CD1c-positive myeloid dendritic cell (primary cell): ENCODE measurements at regions not wholly inside any gene's neighbourhood (a gene's known extent, or its start where the extent isn't known, plus 50 kb on each side); places are given as distances from the start of the nearest gene placed in this dataset.
"Not testable (repeated sequence)": the region's sequence is repeated elsewhere in the genome, so short reads cannot be mapped to it uniquely, and the experiment has no call there.

ENCODE experiments used
- DNase-seq: peaks from one replicate; pipeline ENCODE4 v3.0.0-alpha.2; 2016; ENCODE audit errors: extremely low spot score

DNA sequence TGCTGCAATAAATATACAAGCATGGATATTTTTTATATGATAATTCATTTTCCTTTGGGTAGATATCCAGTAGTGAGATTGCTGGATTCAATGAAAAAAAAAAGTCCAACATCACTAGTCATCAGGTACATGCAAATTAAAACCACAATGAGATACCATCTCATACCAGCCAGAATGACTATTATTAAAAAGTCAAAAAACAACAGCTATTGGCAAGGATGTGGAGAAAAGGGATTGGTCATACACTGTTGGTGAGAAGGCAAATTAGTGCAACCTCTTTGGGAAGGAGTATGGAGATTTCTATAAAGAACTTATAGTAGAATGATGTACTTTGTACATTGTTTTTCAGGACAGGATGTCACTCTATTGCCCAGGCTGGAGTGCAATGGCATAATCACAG is 531.2 kb upstream of the MGAT4C start:
- DNase-seq = no peak

DNA sequence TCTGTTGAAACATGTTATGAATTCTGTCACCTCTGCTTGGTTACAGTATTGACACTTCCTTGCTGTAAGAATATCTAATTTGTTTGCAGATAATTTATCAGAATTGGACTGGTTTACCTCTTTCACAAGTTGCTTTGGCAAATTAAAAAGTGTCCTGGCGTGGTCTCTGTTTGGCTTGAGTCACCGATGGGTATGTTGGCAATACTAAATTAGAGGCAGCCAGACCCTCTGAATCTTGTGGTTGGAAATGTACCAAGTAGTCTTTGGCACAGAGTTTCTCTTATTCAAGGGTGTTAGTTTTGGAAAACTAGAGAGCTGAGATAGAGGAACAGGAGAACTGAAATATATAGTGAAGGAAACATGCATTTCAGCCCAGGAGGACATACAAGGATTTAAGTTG is 521.1 kb upstream of the MGAT4C start:
- no peak for DNase-seq

DNA sequence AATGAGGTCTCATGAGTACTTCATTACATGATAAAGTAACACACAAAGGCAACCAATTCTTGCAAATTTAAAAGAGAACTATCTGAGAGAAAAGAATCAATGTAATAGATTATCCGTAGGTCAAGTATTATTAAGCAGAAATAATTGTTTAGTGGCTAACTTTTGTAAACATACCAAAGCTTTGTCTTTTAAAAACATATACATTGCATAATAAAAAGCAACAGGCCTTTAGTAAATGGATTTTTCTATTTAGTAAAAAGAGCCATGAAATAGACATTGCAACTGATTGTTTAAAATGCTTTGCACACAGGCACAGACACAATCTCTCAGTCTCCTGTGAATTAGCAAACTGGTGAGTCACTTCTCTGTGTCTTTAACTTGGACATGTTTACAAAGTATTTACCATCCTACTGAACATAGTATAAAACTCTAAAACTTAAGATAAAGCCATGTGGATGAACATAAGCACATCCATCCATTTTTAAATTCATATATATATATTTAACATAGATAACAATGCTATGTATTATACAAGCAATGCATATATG is 518.7 kb upstream of the MGAT4C start:
- DNase-seq = no peak

DNA sequence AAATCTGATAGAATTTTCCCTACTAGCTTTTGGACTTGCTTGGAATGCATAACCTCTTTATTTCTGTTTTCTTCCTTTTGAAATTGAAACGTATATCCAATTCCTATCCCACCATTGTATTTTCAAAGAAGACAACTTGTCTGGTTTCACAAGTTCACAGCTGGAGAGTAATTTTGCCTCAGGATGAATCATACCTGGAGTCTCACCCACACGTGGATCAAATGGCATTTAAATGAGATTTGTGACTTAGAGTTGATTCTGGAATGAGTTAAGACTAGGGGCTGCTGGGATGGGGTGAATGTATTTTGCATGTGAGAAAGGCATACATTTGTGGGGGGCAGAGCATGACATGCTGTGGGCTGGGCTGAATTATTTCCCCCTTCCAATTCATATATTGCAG is 516.5 kb upstream of the MGAT4C start:
- DNase-seq = no peak

DNA sequence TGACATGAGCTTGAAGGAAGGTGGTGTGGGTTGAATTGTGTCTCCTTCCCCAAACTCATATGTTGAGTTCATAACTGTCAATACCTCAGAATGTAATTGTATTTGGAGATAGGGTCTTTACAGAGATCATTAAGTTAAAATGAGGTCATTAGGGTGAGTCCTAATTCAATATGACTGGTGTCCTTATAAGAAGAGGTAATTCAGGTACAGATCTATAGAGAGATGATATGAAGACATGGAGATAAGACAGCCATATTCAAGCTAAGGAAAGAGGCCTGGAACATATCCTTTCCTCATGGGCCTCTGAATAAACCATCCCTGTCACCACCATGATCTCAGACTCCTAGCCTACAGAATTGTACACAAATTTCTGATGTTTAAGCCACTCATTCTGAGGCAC is 514.7 kb upstream of the MGAT4C start:
- DNase-seq = no peak

DNA sequence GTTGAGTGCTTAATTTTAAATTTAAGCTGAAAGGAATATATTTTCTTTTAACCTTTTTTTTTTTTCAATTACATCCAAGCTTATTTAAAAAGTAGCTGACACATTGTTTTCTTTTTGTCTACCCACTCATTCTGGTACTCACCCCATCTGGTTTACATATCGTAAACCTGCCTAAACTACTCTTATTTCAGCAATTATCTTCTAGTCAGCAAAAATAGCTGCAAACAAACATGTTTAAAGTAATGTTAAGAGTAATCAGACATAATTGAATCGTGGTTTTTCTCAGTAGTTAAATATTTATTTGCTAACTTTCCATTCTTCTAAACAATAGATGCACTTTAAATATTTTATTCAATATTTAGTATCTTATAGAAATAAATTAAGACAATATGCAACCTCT is 492.7 kb upstream of the MGAT4C start:
- no peak for DNase-seq

DNA sequence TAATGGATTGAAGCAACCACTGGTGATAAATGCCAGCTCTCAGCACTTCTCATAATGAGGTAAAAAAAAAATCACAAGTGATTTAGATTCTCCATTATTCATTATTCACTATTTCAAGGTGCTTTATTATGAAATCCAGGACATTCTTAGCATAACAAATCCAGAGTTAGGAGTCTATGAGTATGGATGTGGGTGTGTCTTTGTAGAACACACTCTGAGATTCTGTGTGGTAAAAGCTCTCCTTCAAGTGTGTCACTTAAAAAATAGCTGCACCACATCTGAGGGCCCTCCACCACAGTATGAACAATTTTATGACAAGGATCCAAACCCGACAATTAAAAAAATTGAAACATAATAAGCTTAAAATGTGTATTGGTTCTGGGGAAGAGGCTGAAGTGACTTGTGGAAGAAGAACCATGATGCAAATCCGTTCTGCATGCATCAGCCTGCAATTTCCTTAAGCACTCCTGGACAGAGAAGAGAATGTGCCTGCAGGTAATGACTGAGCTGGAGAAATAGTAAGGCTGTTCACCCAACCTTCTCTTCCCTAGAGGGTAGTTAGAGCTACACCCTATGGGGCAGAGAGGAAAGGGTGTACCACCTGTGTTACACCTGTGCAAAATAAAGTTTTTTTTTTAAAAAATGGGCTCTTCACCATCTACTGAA is 488.5 kb upstream of the MGAT4C start:
- no peak for DNase-seq

DNA sequence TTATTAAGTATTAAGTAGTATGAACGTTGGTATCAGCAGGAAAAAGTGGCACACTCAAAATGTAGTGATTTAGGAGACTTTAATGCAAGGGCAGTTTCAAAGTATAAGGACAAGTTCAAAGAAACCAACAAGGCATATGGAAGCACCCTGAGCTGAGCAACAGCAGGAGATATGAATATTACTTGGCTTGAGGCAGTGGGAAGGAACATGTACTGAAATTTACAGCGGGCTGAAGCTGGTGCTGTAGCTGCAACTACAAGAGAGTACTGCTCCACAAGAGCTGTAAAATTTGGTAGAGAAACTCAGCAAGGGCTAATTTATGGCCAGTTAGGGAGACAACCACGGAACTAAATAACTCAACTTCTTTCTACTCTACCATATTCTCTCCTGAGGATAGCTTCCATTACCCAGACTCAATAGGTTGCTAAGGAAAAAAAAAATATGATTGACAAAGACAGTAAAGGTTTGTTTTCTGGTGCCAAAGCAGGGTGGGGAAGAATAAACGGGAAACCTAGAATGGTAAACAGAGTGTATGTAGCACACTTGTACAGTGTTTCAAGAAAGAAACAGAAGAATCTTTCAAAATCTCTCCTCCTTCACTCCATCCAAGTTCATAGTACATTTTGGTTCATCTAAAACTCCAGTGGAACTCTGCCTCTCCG is 487.8 kb upstream of the MGAT4C start:
- DNase-seq = no peak

DNA sequence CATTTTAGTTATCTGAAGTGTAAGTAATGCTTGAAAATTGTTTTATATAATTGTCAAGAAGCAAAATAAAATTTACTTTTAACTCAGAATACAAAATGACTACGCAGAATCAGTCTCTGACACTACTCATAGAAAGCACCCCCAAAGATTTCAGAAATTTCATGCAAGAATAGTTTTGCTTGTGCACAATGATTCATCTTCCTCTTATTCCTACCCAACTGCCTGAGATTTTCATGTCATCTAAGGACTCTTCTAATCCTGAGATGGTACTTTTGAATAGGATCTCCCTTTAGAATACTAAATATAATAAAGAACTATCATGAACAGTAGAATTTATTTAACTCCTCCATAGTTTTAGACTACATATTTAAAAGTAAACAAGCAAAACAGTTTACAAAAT is 485.3 kb upstream of the MGAT4C start:
- no peak for DNase-seq

DNA sequence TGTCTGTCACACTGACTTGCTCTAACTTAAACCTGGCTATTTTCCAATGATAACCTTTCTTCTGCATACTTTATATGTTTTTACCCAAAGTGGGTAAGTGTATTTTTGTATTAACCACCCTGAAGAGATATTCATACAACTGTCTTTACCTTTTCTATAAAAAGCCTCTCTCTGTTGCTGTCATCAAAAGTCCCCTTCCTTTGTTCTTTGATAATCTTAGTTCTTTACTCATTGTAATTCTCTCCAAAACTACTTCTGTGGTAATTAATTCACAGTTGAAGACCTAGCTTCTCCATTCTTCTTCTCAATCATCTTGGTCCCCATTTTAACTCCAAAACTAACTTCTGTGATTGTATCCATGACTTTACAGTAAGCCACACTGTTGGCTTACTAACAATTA is 479.7 kb upstream of the MGAT4C start:
- no peak for DNase-seq

DNA sequence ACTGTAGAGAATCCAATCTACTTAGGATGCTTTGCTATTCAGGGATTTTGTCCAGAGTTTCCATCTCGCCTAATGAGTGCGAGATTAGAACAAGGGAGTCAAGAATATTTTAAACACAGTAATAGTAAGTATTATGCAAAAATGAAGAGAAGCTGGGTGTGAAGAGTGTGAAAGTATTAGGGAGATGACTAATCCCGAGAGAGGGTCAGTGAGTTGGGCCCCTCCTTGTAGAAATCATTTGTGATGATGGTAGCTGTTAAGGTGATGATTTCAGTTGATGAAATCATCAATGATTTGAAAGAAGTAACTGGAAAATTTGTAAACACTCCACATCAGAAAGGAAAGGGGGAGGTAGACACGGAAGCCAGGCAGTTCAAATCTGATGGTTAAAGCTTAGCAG is 478.9 kb upstream of the MGAT4C start:
- no peak for DNase-seq

DNA sequence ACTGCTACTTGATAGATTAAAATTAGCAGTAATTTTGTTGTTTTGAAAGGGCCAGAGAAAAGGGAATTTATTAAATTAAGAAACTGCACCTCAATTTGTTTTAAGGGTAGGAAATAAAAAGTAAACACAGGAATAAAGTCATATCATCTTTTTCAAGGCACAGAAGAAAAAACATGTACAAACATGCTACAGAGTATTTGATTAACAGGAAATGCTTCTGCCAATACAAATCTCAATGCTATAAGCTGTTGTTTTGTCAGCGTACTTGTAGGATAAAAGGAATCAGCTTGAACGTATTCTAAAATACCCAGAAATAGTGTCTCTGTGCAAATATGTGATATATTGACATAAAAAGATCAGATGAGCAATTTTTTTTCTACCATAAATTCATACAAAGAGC is 474.0 kb upstream of the MGAT4C start:
- DNase-seq = no peak

DNA sequence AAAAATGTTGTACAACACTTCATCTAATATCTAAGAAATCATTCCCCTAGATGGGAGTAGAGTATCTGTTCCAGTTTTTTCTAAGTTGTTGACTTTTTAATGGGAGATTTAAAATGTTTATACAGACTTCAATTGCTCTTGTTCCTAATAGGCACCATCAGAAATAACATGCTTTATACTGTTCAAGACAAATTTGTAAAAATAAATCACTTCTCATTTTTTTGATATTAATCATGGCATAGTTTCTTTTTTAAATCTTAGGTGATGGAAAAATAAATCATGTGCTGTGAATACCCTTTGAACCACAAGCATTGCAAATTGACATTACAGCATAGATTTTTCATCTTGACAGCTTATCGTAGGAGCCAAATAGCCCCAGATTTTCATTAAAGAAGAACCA is 473.5 kb upstream of the MGAT4C start:
- DNase-seq = no peak

DNA sequence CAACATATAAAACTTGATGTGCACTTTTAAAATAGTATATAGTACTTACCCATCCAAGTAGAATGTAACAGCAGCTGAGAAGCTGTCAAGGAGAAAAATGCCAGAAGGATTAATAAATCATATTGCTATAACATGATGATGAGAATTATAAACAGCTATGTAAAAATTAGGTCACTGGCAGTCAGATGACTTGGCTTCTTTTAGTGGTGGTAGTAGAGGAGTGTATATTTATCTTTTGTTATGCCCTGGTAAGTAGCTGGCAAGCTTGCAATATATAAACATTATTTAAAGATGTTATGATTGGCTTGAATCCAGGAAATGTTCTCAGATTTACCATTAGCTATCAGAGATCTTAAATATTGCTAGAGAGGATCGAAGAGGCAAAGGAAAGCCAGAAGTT is 471.0 kb upstream of the MGAT4C start:
- no peak for DNase-seq

DNA sequence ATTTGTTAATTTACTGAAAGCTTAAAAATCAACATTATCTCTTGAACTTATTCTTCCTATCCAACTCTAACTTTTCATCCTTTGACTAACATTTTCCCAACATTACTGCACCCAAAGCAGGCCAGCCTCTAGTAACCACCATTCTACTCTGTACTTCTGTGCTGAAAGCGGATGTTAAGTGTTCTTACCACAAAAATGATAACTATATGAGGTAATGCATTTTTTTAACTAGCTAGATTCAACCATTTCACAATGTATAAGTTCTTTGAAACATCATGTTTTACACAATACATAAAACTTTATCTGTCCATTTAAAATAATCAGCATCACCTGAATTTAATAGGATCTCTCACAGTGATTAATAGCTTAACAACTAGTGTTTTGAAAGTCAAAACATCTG is 468.5 kb upstream of the MGAT4C start:
- DNase-seq = no peak

DNA sequence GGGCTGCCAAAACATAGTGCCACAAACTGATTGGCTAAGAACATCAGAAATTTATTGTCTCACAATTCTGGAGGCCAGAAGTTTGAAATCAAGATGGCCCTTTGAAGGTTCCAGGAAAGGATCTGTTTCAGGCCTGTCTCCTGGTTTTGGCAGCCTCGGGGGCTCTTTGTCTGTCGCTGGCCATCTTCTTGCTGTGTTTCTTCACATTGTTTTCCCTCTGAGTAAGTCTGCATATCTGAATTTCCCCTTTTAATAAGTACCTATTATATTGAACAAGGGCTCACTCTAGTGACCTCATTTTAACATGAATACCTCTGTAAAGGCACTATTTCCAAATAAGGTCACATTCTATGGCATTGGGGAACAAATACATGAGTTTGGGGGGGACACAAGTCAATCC is 467.1 kb upstream of the MGAT4C start:
- no peak for DNase-seq

DNA sequence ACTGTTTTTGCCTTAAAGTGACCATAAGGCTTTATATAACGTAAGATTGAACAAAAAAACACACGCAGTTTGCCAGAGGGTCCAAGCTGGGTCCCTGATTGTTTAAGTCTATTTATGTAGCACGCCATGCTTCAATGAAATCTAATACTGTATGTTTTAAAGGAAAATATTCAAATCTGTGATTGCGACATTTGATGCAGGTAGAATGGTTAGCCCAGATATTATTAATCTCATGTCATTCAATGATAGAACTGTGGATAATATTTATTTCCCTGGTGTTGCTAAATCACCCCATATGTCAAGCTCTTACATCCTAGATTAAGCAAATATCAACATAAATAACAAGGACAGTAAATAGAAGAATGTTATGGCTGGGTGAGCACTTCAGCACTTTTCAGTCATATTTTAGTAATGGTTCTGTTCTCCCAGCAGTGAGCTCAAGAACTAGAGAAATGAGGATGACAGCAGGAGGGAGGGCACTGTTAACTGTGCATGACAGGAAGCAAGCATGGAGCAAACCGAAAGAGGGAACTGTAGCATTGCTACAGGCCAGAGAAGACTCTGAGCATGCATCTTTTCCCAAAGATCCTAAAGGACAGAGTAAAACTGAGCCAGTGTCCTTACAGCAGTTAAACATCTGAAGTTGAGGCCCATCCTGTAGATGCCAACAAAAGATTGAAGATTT is 465.7 kb upstream of the MGAT4C start:
- DNase-seq = no peak

DNA sequence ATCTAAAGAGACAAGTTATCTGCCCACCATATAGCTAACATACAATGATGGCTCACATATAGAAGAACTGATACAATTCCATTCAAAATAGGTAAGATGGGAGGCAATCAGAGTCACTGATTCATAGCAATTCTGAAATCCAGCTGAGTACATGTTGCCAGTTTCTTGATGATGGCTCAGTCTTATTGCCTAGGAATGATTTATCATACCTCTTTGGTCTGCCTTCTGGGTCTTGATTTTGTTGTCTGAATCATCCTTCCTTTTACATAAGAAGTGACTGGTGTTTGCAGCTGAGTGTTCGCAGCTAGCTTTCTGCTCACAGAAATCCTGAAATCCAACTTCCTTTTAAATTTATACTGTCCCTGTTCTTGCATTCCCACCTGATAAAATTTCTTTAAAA is 463.2 kb upstream of the MGAT4C start:
- no peak for DNase-seq

DNA sequence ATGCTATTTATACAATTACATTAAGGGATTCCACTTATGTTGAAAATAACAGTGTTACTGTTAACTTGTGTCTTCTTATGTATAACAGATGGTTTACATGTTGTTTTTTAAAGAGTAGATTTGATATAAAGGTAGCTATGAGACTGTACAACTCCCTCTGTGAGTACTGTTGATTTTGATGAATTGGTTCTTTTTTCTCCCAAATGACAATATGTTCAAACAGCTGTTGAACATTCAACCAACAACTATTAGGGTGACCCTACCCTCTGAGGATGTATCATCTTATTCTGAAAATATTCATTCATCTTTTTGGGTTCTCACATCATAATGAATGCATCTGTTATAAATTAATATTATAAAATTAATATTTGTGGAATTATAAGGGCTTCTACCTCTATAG is 456.9 kb upstream of the MGAT4C start:
- no peak for DNase-seq

DNA sequence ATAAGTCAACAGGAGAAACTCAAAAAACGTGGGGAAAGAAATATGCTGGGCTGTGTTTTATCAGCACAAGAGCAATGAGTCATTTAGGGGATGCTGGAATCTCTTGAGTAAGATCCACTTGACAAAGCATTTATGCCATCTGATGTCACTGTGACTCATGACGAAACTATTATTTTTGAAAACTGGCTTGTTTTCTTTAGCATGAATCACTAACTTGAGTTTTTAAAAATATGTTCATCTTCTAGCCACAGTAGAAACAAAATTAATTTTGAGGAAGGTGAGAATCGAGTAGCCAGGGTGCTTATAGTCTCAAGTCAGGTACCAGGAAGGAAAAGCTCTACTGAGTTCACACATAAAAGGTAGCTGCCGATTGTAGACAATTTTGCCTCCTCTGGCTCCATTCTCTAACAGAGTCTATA is 456.2 kb upstream of the MGAT4C start:
- DNase-seq = no peak

DNA sequence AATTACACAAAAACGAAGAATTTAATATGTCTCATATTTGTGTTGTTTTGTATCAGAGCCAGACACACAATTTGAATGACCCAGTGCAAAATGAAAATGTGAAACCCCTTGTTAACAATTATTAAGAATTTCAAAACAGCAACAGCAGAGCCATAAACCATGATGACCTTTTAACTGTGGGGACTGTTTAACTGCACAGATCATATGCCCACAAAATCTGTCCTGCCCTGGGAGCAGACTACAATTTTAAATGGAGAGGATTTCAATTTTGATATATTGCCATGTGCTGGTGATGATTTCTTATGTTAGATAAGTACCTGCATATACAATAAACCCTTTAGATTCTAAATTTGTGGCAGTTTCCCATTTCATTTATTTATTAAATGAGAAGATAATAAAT is 455.5 kb upstream of the MGAT4C start:
- DNase-seq = no peak

DNA sequence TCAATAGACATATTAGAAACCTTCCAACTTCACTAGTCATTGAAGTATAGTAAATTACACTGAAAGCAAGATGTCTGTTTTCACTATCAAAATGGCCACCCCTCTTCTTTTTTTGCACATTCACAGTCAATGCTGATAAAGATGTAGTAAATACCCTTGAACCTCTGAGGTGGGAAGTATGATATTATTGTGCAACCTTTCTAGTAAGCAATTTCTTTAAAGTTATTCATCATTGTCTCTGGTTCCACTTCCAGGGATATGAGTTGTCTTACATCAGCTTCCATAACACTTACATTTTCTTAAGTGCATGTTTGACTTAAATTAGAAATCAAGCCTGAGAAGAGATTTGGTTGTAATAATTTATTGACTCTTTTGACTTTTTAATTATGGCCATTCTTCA is 453.9 kb upstream of the MGAT4C start:
- DNase-seq = no peak

DNA sequence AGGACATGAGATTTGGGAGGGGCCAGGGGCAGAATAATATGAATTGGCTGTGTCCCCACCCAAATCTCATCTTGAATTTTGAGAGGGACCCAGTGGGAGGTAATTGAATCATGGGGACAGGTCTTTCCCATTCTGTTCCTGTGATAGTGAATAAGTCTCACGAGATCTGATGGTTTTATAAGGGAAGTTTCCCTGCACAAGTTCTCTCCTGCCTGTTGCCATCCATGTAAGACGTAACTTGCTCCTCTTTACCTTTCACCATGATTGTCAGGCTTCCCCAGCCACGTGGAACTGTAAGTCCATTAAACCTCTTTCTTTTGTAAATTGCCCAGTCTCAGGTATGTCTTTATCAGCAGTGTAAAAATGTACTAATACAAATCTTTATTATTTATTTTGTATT is 452.8 kb upstream of the MGAT4C start:
- DNase-seq = not testable (repeated sequence)
